ENCODE measurements at regions not wholly inside any gene's neighbourhood (a gene's known extent, or its start where the extent isn't known, plus 50 kb on each side); places are given as distances from the start of the nearest gene placed in this dataset.

- H2AFZ ChIP-seq (ENCODE audit: low read depth, low read length): no peak overlapping the region
- no TSS peak for BruUV-seq (replicated peaks)
- dilution Hi-C loops (cut with MboI; ENCODE audit: extremely low pct_ligation_motif_present, low sequenced_read_pairs) (no loop called here), intact Hi-C loops (cut with micrococcal nuclease) (no loop called here)
- no peak overlapping the region for H3K9ac ChIP-seq (replicated peaks; ENCODE audit: extremely low read depth, insufficient read depth, low read length)
- ChIA-PET CTCF (no interaction called here), POLR2A (no interaction called here)
- TF ChIP-seq EZH2 (IDR thresholded peaks at IDR 0.05; ENCODE audit: borderline replicate concordance, low read depth, low read length, severe bottlenecking) (no peak), FOS (IDR thresholded peaks at IDR 0.05; ENCODE audit: borderline replicate concordance, insufficient read depth, low read length) (no peak), MYC (IDR thresholded peaks at IDR 0.05; ENCODE audit: low read depth, low read length) (no peak), JUN (IDR thresholded peaks at IDR 0.05; ENCODE audit: borderline replicate concordance, insufficient read depth, insufficient read length, low read depth) (no peak), GATA2 (IDR thresholded peaks at IDR 0.05; ENCODE audit: insufficient read depth, insufficient read length, low read depth, low read length) (no peak), POLR2AphosphoS5 (IDR thresholded peaks at IDR 0.05; ENCODE audit: insufficient read depth, low read depth, low read length) (no peak), MAX (IDR thresholded peaks at IDR 0.05; ENCODE audit: insufficient read depth, insufficient read length) (no peak), CTCF (IDR thresholded peaks at IDR 0.05; ENCODE audit: extremely low read depth in 1 of 2, insufficient read depth in 1 of 2, low read depth in 1 of 2, low read length in 2 of 2) (no peak), POLR2A (IDR thresholded peaks at IDR 0.05; ENCODE audit: low read depth, low read length) (no peak)
- H3K27ac ChIP-seq (ENCODE audit: insufficient read depth, low read depth, low read length): no peak overlapping the region
- no peaks in the 10 kb centered on the region for H4K20me1 ChIP-seq (replicated peaks; ENCODE audit: control insufficient read depth, extremely low read depth, insufficient read depth, low read length)
- no peaks in the 10 kb centered on the region for H3K36me3 ChIP-seq (ENCODE audit: control insufficient read depth in 2 of 2, extremely low read depth in 1 of 2, insufficient read depth in 2 of 2, low read length in 2 of 2)
- H3K4me1 ChIP-seq (ENCODE audit: control insufficient read depth, extremely low read depth, insufficient read depth, low read length): no peaks in the 10 kb centered on the region
- no peak overlapping the region for H3K4me2 ChIP-seq (ENCODE audit: insufficient read depth, low read length)
- H3K9me1 ChIP-seq (replicated peaks; ENCODE audit: control insufficient read depth, extremely low read depth, insufficient read depth, low read length): no peaks in the 10 kb centered on the region
- no peaks in the 10 kb centered on the region for H3K27me3 ChIP-seq (ENCODE audit: control insufficient read depth in 2 of 2, insufficient read depth in 2 of 2, low read length in 2 of 2)
- H3K9me3 ChIP-seq (replicated peaks; ENCODE audit: control insufficient read depth, insufficient read depth, low read length): no peaks in the 10 kb centered on the region
- no peak for FAIRE-seq
- H3K79me2 ChIP-seq (ENCODE audit: control insufficient read depth, insufficient read depth, low read length): no peaks in the 10 kb centered on the region
- no peak for DNase-seq (ENCODE audit: low read depth, low spot score)
- no peak overlapping the region for H3K4me3 ChIP-seq (replicated peaks in 1 of 3; ENCODE audit: insufficient read depth in 1 of 3, low read depth in 1 of 3, low read length in 3 of 3)
These were observed 249.0 kb downstream of the PRDM2 start for GRCh38 chr1:13948888-13949391.
